SK-N-SH (cell line): ENCODE measurements at regions not wholly inside any gene's neighbourhood (a gene's known extent, or its start where the extent isn't known, plus 50 kb on each side); places are given as distances from the start of the nearest gene placed in this dataset.
"Not testable (repeated sequence)": the region's sequence is repeated elsewhere in the genome, so short reads cannot be mapped to it uniquely, and the experiment has no call there.

Experiments
- CTCF ChIA-PET: fragments of 300-600, 350-600 bp; formaldehyde crosslinking; extraction: SDS; loops from one replicate; lab custom pipeline; 2021; lab: Yijun Ruan, JAX
- POLR2A ChIA-PET: fragments of 350-600 bp; sonication (Branson Sonifier 250); formaldehyde crosslinking; extraction: SDS; loops from one replicate; lab custom pipeline; 2020; ENCODE audit warnings: antibody characterized with exemption, inconsistent platforms; lab: Yijun Ruan, JAX
- DNase-seq: peaks from one replicate; pipeline ENCODE4 v3.0.0; 2012
- H2AFZ ChIP-seq: fragments of 200-600 bp; sonication (generic); 2 replicates; pipeline ENCODE4 v1.8.1; 2016; ENCODE audit warnings: antibody characterized with exemption, mild to moderate bottlenecking, low read depth
- H3F3A ChIP-seq: fragments of 200-600 bp; sonication (generic); replicated peaks from 2 replicates; pipeline ENCODE3; 2016; ENCODE audit warnings: antibody characterized with exemption, mild to moderate bottlenecking; ENCODE audit not compliant: insufficient read depth
- H3K27ac ChIP-seq, 2 experiments: fragments of 200-500 bp in 1 of 2; fragments of 200-600 bp in 1 of 2; sonication (Bioruptor generic) in 1 of 2; sonication (generic), shearing (Covaris generic) in 1 of 2; 2 replicates each; pipeline versions ENCODE4 v1.5.1 to v1.6.1; 2014 to 2016; ENCODE audit warnings: low read depth in 2 of 2, inconsistent platforms in 1 of 2, low read length in 1 of 2, mild to moderate bottlenecking in 1 of 2, mixed read lengths in 1 of 2
- H3K27me3 ChIP-seq: fragments of 200-600 bp; sonication (generic), shearing (Covaris generic); 2 replicates; pipeline ENCODE4 v1.6.1; 2016; ENCODE audit warnings: mixed run types; ENCODE audit not compliant: insufficient read depth
- H3K36me3 ChIP-seq, 2 experiments: fragments of 200-500 bp in 1 of 2; fragments of 200-600 bp in 1 of 2; sonication (Bioruptor generic) in 1 of 2; sonication (generic) in 1 of 2; replicated peaks in 1 of 2; 2 replicates each; pipeline versions ENCODE3 to v1.5.1; 2014 to 2016; ENCODE audit warnings: low read length in 1 of 2, mild to moderate bottlenecking in 1 of 2; ENCODE audit not compliant: insufficient read depth in 2 of 2, control insufficient read depth in 1 of 2
- H3K4me1 ChIP-seq, 2 experiments: fragments of 200-500 bp in 1 of 2; fragments of 200-600 bp in 1 of 2; sonication (Bioruptor generic) in 1 of 2; sonication (generic), shearing (Covaris generic) in 1 of 2; 2 replicates each; pipeline versions ENCODE4 v1.5.1 to v1.6.1; 2014 to 2016; ENCODE audit warnings: low read depth in 1 of 2, low read length in 1 of 2, mixed run types in 1 of 2; ENCODE audit not compliant: insufficient read depth in 2 of 2, control insufficient read depth in 1 of 2
- H3K4me2 ChIP-seq: fragments of 200-600 bp; sonication (generic), shearing (Covaris generic); 2 replicates; pipeline ENCODE4 v1.6.1; 2017; ENCODE audit warnings: mixed run types
- H3K4me3 ChIP-seq, 2 experiments: fragments of 200-500 bp in 1 of 2; fragments of 200-600 bp in 1 of 2; sonication (Bioruptor generic) in 1 of 2; sonication (generic), shearing (Covaris generic) in 1 of 2; 2 replicates each; pipeline versions ENCODE4 v1.5.1 to v1.8.1; 2014 to 2016; ENCODE audit warnings: low read depth in 2 of 2, inconsistent platforms in 1 of 2, low read length in 1 of 2, mild to moderate bottlenecking in 1 of 2, mixed read lengths in 1 of 2, moderate library complexity in 1 of 2
- H3K79me2 ChIP-seq: fragments of 200-600 bp; sonication (generic); 2 replicates; pipeline ENCODE4 v1.8.1; 2017; ENCODE audit warnings: mild to moderate bottlenecking; ENCODE audit not compliant: insufficient read depth
- H3K9ac ChIP-seq: fragments of 200-600 bp; sonication (generic); 2 replicates; pipeline ENCODE4 v1.6.1; 2017; ENCODE audit warnings: mixed run types
- H3K9me2 ChIP-seq: fragments of 200-600 bp; sonication (generic); 2 replicates; pipeline ENCODE4 v1.6.1; 2017; ENCODE audit warnings: mixed run types
- H3K9me3 ChIP-seq: fragments of 200-600 bp; sonication (generic); 2 replicates; pipeline ENCODE4 v1.6.1; 2017; ENCODE audit warnings: mixed run types, mild to moderate bottlenecking, moderate library complexity
- H4K20me1 ChIP-seq: fragments of 200-600 bp; sonication (generic); 2 replicates; pipeline ENCODE4 v1.6.1; 2017; ENCODE audit warnings: mild to moderate bottlenecking, mixed run types; ENCODE audit not compliant: insufficient read depth
- CTCF ChIP-seq: fragments of 200-600 bp; sonication (generic); IDR thresholded peaks from 2 replicates; pipeline ENCODE4 v1.6.1; 2017; ENCODE audit warnings: antibody characterized with exemption, mild to moderate bottlenecking, moderate library complexity
- FOXJ3 ChIP-seq: sonication (generic); formaldehyde crosslinking; IDR thresholded peaks from 2 replicates; pipeline ENCODE4 v1.5.1; 2020; ENCODE audit warnings: mild to moderate bottlenecking, missing genetic modification reagents
- FOXM1 ChIP-seq: IDR thresholded peaks from 2 replicates; pipeline ENCODE4 v1.4.0; 2012; ENCODE audit warnings: low read depth, mild to moderate bottlenecking
- GABPA ChIP-seq: IDR thresholded peaks from 2 replicates; pipeline ENCODE4 v1.4.0; 2012; ENCODE audit warnings: low read depth, mild to moderate bottlenecking
- MAX ChIP-seq: IDR thresholded peaks from 2 replicates; pipeline ENCODE4 v1.4.0; 2012; ENCODE audit warnings: low read depth
- MXI1 ChIP-seq: IDR thresholded peaks from 2 replicates; pipeline ENCODE4 v1.6.1; 2012; ENCODE audit warnings: mild to moderate bottlenecking, low read depth, low read length, improper control_type of control experiment
- NFIC ChIP-seq: IDR thresholded peaks from 2 replicates; pipeline ENCODE4 v1.4.0; 2012; ENCODE audit warnings: borderline replicate concordance
- NRF1 ChIP-seq: IDR thresholded peaks from 2 replicates; pipeline ENCODE4 v1.6.1; 2012; ENCODE audit warnings: low read depth, mild to moderate bottlenecking, low read length
- RXRA ChIP-seq: IDR thresholded peaks from 2 replicates; pipeline ENCODE4 v1.4.0; 2012; ENCODE audit warnings: low read depth, mild to moderate bottlenecking, borderline replicate concordance
- YY1 ChIP-seq: IDR thresholded peaks from 2 replicates; pipeline ENCODE4 v1.4.0; 2012; ENCODE audit warnings: low read depth, mild to moderate bottlenecking
- WGBS: methylation state at CpG from one replicate; pipeline ENCODE4 v1.1.6; 2017; ENCODE audit warnings: low lambda C conversion rate; 5-methylcytosine and 5-hydroxymethylcytosine counted together
- TF ChIP-seq, protein P1 (sequence below): fragments of 150-350 bp; IDR thresholded peaks from 2 replicates; pipeline ENCODE4 v1.6.1; 2016; ENCODE audit warnings: mild to moderate bottlenecking, low read depth, low read length
- TF ChIP-seq, protein P2 (sequence below): fragments of 150-350 bp; IDR thresholded peaks from 2 replicates; pipeline ENCODE4 v1.6.1; 2017; ENCODE audit warnings: antibody characterized with exemption, low read length, low read depth, borderline replicate concordance

DNA sequence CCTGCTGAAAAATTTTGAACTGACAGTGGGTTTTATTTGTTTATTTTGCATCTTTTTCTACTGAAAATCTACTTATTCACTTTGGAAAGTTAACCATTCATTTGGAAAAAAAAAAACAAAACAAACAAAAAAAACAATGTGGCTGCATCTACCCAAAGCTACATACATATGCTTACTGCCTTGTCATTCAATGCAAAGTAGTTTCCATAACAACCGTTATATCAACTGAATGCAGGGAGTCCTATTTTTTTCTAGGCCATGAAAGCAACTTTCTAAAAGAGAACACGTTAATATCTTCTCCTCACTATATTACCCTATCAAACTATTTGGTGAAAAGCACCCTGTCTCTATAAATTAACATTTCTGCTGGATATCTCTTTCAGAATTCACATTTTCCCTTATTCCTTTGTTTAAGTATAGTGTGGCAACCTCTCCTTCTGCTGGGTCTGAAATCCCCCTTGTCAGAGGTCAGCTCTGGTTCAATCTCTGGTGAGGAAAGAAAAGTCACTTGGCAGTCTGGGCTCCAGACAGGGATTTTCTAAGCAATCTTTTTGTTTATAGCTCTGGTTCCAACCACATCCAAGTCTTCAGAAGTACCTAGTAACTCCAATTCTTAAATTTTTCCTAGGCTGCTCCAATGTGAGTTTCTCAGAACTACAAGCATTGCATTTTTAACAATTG is 528.4 kb upstream of the TOM1L1 start (continued):
- TF ChIP-seq CTCF = no peak
- no peak for TF ChIP-seq MAX

- CTCF ChIA-PET = interaction anchor here (1.0 to 1.5 kb wide), 4 partner anchors 9 to 516 kb away, joined by 3 to 5 read pairs (median 4); no protein-coding TSS in a partner anchor
- Histone ChIP-seq H3K36me3 (no peaks in the 10 kb centered on the region), H3K4me2 (no peak overlapping the region), H2AFZ (no peak overlapping the region), H3K27me3 (no peaks in the 10 kb centered on the region), H3K4me3 (no peak overlapping the region), H3K9me3 (peaks cover 9% of the 10 kb centered on the region), H3K9me2 (0 out of 2 replicates have a peak, but pooled peaks cover 1% of the 10 kb centered on the region), H3K27ac (no peak overlapping the region), H3K9ac (no peak overlapping the region), H4K20me1 (no peaks in the 10 kb centered on the region), H3K79me2 (no peaks in the 10 kb centered on the region), H3F3A (no peaks in the 10 kb centered on the region), H3K4me1 (no peaks in the 10 kb centered on the region; a peak in 1 of 4 replicates)
- POLR2A ChIA-PET = no interaction called here
- no peak for DNase-seq
- WGBS = 3% methylated on average over 1 of the region's 1 CpG
- TF ChIP-seq, protein P1, sequence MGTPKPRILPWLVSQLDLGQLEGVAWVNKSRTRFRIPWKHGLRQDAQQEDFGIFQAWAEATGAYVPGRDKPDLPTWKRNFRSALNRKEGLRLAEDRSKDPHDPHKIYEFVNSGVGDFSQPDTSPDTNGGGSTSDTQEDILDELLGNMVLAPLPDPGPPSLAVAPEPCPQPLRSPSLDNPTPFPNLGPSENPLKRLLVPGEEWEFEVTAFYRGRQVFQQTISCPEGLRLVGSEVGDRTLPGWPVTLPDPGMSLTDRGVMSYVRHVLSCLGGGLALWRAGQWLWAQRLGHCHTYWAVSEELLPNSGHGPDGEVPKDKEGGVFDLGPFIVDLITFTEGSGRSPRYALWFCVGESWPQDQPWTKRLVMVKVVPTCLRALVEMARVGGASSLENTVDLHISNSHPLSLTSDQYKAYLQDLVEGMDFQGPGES = no peak
- TF ChIP-seq RXRA (no peak), FOXJ3 (CRISPR knock-in tag) (no peak), YY1 (no peak), NFIC (no peak), NRF1 (no peak), CTCF (no peak), MXI1 (no peak), FOXM1 (no peak), GABPA (no peak)
- TF ChIP-seq, protein P2, sequence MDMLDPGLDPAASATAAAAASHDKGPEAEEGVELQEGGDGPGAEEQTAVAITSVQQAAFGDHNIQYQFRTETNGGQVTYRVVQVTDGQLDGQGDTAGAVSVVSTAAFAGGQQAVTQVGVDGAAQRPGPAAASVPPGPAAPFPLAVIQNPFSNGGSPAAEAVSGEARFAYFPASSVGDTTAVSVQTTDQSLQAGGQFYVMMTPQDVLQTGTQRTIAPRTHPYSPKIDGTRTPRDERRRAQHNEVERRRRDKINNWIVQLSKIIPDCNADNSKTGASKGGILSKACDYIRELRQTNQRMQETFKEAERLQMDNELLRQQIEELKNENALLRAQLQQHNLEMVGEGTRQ = no peak
Measured at GRCh38 chr17:54373970-54374369, 526.7 kb upstream of the TOM1L1 start.

GRCh38 chr17:54376409-54376808 is 524.2 kb upstream of the TOM1L1 start:
- H3K9ac ChIP-seq, H2AFZ ChIP-seq, H3K36me3 ChIP-seq, POLR2A ChIA-PET, H3K4me2 ChIP-seq, CTCF ChIA-PET, H3K27ac ChIP-seq, DNase-seq, H3K79me2 ChIP-seq, H3F3A ChIP-seq, H3K4me1 ChIP-seq, H3K9me3 ChIP-seq, H3K4me3 ChIP-seq, H4K20me1 ChIP-seq, H3K9me2 ChIP-seq, H3K27me3 ChIP-seq: not testable (repeated sequence)
- 45% methylated on average over 6 of the region's 6 CpGs for WGBS
